ENCODE measurements at regions not wholly inside any gene's neighbourhood (a gene's known extent, or its start where the extent isn't known, plus 50 kb on each side); places are given as distances from the start of the nearest gene placed in this dataset.
"Not testable (repeated sequence)": the region's sequence is repeated elsewhere in the genome, so short reads cannot be mapped to it uniquely, and the experiment has no call there.

- H3K9me3 ChIP-seq (ENCODE audit: control insufficient read depth, insufficient read depth, low read length); H3K36me3 ChIP-seq (ENCODE audit: control insufficient read depth, insufficient read depth, low read length); H3K27me3 ChIP-seq (ENCODE audit: control insufficient read depth, insufficient read depth, low read length); H3K23ac ChIP-seq (ENCODE audit: low read depth, low read length); H3K9me1 ChIP-seq (ENCODE audit: insufficient read depth, low read length); H3K27ac ChIP-seq (ENCODE audit: insufficient read depth, low read length); H2AK5ac ChIP-seq (ENCODE audit: low read depth, low read length); H3K9ac ChIP-seq (ENCODE audit: low read depth, low read length); H4K20me1 ChIP-seq (ENCODE audit: insufficient read depth, low read length); DNase-seq; H4K91ac ChIP-seq (ENCODE audit: insufficient read depth, low read depth, low read length); H3K79me1 ChIP-seq (ENCODE audit: low read depth in 1 of 2, low read length in 2 of 2); intact Hi-C loops (cut with micrococcal nuclease); ATAC-seq (ENCODE audit: low read depth); POLR2A ChIA-PET (ENCODE audit: unreplicated experiment); H3K56ac ChIP-seq (ENCODE audit: extremely low read depth, insufficient read depth, low read length); CTCF ChIA-PET; H2BK15ac ChIP-seq (ENCODE audit: low read depth, low read length); H3K4me3 ChIP-seq (ENCODE audit: insufficient read depth, low read depth, low read length); BruUV-seq (replicated peaks); H2BK120ac ChIP-seq (ENCODE audit: low read depth, low read length); dilution Hi-C loops (cut with HindIII; ENCODE audit: low sequenced_read_pairs, unreplicated experiment); H3K14ac ChIP-seq (replicated peaks; ENCODE audit: low read depth, low read length); H2BK5ac ChIP-seq (ENCODE audit: low read depth, low read length, poor library complexity, severe bottlenecking); H2AFZ ChIP-seq (replicated peaks; ENCODE audit: low read length, poor library complexity); in situ Hi-C loops (cut with MboI; ENCODE audit: low sequenced_read_pairs); H3K4me1 ChIP-seq (ENCODE audit: control insufficient read depth, insufficient read depth, low read length); H4K5ac ChIP-seq (ENCODE audit: low read depth, low read length); H3K4me2 ChIP-seq (ENCODE audit: low read depth, low read length); H4K8ac ChIP-seq (ENCODE audit: low read depth in 2 of 2, low read length in 2 of 2); H2AK9ac ChIP-seq (replicated peaks; ENCODE audit: low read depth, low read length, poor library complexity); H2BK20ac ChIP-seq (ENCODE audit: low read depth, low read length); H3K4ac ChIP-seq (ENCODE audit: low read depth, low read length); H3K18ac ChIP-seq (ENCODE audit: low read depth, low read length): not testable (repeated sequence)
- no CpG with 5 or more reads among the region's 5 CpGs for WGBS, 2 experiments (ENCODE audit: extremely low coverage in 2 of 2, insufficient read length in 1 of 2)
These were observed 73.3 kb upstream of the CRYM start for GRCh38 chr16:21351433-21351832.

GRCh38 chr16:21350851-21351250 lies 72.8 kb upstream of the CRYM start:
- H2BK15ac ChIP-seq (ENCODE audit: low read depth, low read length); H2BK5ac ChIP-seq (ENCODE audit: low read depth, low read length, poor library complexity, severe bottlenecking); H3K27me3 ChIP-seq (ENCODE audit: control insufficient read depth, insufficient read depth, low read length); H4K20me1 ChIP-seq (ENCODE audit: insufficient read depth, low read length); H4K91ac ChIP-seq (ENCODE audit: insufficient read depth, low read depth, low read length); H3K9me1 ChIP-seq (ENCODE audit: insufficient read depth, low read length); H3K56ac ChIP-seq (ENCODE audit: extremely low read depth, insufficient read depth, low read length); intact Hi-C loops (cut with micrococcal nuclease); H2AK5ac ChIP-seq (ENCODE audit: low read depth, low read length); H2BK120ac ChIP-seq (ENCODE audit: low read depth, low read length); dilution Hi-C loops (cut with HindIII; ENCODE audit: low sequenced_read_pairs, unreplicated experiment); H3K4ac ChIP-seq (ENCODE audit: low read depth, low read length); H2AK9ac ChIP-seq (replicated peaks; ENCODE audit: low read depth, low read length, poor library complexity); H3K14ac ChIP-seq (replicated peaks; ENCODE audit: low read depth, low read length); BruUV-seq (replicated peaks); H4K5ac ChIP-seq (ENCODE audit: low read depth, low read length); H3K36me3 ChIP-seq (ENCODE audit: control insufficient read depth, insufficient read depth, low read length); H3K4me1 ChIP-seq (ENCODE audit: control insufficient read depth, insufficient read depth, low read length); H3K23ac ChIP-seq (ENCODE audit: low read depth, low read length); H3K79me1 ChIP-seq (ENCODE audit: low read depth in 1 of 2, low read length in 2 of 2); H2AFZ ChIP-seq (replicated peaks; ENCODE audit: low read length, poor library complexity); H2BK20ac ChIP-seq (ENCODE audit: low read depth, low read length); H4K8ac ChIP-seq (ENCODE audit: low read depth in 2 of 2, low read length in 2 of 2); H3K4me3 ChIP-seq (ENCODE audit: insufficient read depth, low read depth, low read length); H3K18ac ChIP-seq (ENCODE audit: low read depth, low read length); H3K4me2 ChIP-seq (ENCODE audit: low read depth, low read length); ATAC-seq (ENCODE audit: low read depth); H3K9ac ChIP-seq (ENCODE audit: low read depth, low read length); POLR2A ChIA-PET (ENCODE audit: unreplicated experiment); CTCF ChIA-PET; in situ Hi-C loops (cut with MboI; ENCODE audit: low sequenced_read_pairs); DNase-seq; H3K27ac ChIP-seq (ENCODE audit: insufficient read depth, low read length); H3K9me3 ChIP-seq (ENCODE audit: control insufficient read depth, insufficient read depth, low read length): not testable (repeated sequence)
- no CpG with 5 or more reads among the region's 6 CpGs for WGBS, 2 experiments (ENCODE audit: extremely low coverage in 2 of 2, insufficient read length in 1 of 2)
